GM19023 (cell line): ENCODE measurements at regions not wholly inside any gene's neighbourhood (a gene's known extent, or its start where the extent isn't known, plus 50 kb on each side); places are given as distances from the start of the nearest gene placed in this dataset.

Experiments
- ATAC-seq: cut with Tn5 transposase; IDR thresholded peaks from one replicate; pipeline ENCODE4 v1.9.1; 2021; ENCODE audit warnings: mild to moderate bottlenecking, moderate library complexity; ENCODE audit not compliant: unreplicated experiment

GRCh38 chr5:96584712-96585111 is 77.5 kb upstream of the CAST start:
- no peak for ATAC-seq

DNA sequence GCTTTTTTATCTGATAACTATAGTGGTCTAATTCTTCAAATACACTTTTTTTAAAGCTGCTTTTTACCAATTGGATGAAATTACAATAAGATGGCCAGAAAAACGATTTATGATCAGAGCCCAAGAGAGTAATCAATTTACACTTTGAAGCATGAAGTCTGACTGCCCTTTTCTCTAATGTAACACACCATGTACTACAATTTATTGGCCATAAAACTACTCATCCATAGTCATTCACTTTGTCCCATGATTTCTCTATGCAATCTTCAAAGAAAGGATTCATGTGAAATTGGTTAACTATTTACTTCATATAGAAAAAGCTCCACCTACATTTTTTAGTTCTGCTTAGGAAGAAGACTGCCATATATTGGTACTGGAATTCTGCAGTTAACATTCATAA is 73.6 kb upstream of the CAST start:
- no peak for ATAC-seq

DNA sequence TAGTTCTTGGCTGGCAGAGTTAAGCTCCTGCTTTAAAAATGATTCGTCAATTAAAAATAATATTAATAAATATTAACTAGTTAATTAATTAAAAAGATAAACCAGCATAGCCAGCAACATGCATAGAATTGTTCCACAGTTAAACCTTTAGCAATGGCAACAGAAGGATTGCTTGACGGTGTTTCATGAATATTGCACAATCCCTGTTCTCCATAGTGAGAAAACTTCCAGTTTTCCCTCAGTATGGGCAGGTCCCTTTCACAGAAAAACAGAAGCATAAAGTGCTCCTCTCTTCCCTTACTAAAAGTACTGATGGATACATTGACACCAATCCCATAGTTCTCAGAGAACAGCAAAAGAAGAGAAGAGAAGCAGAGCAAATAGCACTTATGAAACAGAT is 71.4 kb upstream of the CAST start:
- ATAC-seq, result no peak

DNA sequence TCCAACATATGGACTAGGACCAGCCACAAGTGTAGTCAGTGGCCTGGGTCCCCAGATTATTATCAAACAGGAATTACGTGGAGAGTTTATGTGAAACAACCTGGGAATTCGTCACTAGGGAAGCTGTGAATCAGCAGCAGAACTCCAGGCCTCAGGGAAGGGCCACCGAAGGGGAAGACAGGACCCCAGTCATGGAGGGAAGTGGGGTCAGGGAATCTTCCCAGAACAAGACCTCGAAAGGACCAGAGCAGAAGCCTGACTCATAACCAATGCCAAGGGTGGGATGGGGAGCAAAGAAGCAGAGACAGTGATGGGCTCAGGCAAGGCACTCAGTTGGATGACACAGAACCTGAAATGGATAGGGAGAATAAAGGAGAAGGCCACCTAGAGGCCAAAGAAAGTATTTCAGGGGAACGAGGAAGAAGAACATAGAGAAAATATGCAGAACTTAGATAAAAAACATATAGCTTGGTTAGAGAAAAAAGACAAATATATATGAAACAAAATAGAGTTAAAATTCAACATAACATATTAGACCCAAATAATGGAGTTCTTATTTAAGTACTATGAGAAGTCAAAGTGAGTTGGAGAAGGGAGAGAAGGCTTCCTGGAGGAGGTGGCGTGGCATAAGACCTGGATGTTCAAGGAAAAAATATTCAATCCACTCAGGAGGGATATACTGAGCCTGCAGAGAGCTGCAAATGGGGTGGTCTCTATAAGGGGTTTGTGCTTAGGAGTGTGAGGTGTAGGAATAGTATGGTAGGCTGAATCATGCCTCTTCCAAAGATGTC is 66.7 kb upstream of the CAST start:
- no peak for ATAC-seq

GRCh38 chr5:96597438-96598020 is 64.6 kb upstream of the CAST start:
- ATAC-seq, result no peak

DNA sequence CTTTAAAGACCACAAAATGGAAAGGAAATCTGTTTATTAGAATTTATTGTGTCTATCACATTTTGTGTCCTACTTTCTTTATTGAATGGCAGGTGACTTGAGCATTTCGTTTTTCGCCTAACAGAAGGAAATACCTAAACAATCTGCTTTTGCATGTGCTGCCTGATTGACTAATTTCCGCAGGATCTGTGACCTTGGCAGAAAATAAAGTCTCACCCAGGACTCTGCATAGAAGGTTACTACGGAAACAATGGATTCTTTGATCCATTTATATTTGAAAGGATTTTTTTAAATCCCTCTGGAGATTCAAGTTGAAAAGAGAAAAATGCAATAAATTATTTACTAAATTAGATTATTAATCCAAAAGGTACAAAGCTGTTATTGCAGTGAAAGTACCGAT is 61.0 kb upstream of the CAST start:
- ATAC-seq, result no peak

DNA sequence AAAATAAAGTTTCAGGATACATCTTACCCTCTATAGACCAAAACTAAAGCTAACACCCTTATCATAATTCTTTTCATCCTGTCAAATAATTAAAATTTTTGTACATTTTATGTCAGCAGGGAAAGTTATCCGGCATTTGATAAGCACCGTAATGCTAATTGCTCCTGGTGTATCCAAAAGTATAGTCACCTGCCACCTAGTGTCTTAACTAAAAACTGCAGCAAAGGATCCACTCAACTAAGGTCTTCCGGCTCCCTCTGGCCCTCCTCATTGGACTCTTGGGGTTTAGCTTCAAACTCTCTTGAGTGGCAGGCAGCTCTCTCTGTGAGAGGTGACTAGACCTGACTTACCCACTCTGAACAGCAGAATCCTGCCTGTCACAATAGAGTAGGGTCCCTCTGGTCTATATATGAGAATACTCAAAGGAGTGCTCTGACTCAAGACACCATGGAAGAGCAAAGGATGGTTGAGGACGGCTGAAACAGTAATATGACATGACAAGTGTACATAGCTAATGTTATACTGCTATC is 60.4 kb upstream of the CAST start:
- peak; percentile 79 for ATAC-seq

DNA sequence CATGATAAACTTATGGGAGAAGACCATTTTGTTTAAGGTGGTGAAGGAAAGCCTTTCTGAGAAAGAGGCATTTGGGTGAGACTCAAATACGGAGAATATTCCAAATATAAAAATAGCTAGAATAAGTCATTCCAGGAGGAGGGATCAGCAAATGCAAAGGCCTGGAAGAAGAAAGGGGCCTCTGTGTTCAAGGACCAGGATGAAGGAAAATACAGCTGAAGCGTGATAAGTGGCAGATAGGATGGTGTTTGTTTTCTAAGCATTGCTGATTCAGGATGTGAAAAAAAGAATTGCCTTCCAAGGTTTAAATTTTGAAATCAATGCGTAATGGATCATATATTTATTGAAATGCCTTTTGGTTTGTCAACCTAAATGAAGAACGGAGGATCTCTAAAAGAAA is 59.4 kb upstream of the CAST start:
- no peak for ATAC-seq

DNA sequence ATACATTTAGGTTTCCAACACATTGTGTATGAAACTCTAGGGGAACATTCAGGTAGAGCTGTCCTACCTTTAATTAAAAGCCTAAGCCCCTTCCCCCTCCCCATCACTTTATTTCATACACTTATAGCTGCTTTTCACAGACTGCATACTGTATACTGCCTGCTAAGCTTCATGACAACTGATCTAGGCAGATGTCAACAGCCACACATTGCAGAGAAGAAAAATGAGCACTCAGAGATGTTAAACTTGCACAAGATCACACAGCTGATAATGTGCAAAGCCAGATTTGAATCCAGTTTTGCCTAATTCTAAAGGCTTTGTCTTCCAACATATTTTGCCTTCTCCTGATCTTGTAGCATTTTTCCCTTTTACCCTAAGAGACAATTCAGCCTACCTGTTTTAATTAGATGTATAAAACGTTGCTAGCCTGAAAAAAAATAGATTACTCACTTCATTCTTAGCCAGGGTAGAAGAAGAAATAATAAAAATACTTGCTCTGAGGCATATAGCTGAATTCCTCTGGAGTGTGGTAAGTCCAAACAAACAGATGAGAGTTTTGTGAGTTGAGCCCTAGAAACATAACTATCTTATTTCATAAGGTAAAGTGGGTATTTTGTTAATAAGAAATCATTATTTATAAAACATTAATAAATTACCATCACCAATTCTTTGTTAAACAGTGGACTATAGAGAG is 56.9 kb upstream of the CAST start:
- ATAC-seq, result no peak

DNA sequence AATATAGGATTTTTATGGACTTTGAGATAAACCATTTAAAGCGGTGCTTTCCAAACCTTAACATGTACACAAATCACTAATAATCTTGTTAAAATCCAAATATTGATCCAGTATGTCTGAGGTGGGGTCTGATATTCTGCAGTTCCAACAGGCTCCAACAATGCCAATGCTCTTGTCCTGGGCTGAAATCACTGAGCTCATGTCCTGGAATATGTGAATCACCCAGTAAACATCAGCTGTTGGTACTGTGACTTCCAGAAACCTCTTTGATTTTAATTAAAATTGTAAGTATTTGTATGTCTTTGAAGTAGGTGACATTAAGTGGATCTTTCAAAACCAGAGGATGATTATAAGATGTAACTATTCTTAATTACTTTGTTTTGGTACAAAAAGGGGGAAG is 52.8 kb upstream of the CAST start:
- no peak for ATAC-seq

DNA sequence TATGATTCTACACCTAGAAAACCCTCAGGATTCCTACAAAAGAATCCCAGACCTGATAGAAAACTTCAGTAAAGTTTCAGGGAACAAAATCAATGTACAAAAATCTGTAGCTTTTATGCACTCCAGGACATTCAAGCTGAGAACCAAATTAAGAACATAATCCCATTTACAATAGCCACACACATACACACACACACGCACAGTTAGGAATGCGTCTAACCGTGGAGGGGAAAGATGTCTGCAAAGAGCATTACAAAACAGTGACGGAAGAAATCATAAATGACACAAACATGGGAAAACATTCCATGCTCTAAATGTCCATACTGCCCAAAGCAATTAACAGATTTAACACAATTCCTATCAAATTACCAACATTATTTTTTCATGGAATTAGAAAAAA is 51.4 kb upstream of the CAST start:
- ATAC-seq, result no peak

- no peak for ATAC-seq
These were observed 50.2 kb upstream of the CAST start for GRCh38 chr5:96611946-96612345.
